ENCODE measurements at regions not wholly inside any gene's neighbourhood (a gene's known extent, or its start where the extent isn't known, plus 50 kb on each side); places are given as distances from the start of the nearest gene placed in this dataset.

- no peak for DNase-seq (ENCODE audit: low read depth)
Measured at GRCh38 chr5:86879086-86879485, 261.3 kb downstream of the COX7C start.

GRCh38 chr5:86880344-86880743 lies 262.6 kb downstream of the COX7C start:
- no peak for DNase-seq (ENCODE audit: low read depth)

DNA sequence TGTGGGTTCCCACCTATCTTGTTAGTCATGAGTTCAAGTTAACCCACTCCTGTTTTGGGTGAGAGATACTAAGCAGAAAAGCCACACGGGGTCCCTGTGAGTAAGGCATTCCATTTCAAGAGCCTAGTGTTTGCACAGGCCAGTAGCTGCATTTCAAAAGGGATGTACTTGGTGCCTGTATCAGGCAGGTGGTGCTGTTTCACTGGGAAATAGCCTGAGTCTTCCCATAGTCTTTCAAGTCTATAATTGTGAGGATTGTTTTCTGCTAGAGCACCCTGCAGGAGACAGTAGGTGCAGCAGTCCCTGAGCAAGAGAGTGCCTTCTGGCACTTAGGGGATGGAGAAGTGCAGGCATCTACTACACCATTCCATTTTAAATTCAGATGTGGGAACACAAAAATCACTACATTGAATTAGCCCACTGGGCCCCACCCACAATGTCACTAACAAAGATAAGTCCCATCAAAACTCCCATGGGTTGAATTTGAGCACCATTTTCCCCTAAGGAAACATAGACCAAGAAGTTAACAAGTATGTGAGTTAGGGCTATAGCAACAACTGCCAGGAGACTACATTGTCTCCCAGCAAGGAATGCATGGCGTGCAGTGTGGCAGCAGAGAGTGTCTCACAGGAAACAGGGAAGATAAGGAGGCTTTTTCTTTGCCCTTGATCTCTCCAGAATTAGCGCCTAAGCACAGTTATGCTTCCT lies 263.2 kb downstream of the COX7C start:
- DNase-seq (ENCODE audit: low read depth), result no peak

DNA sequence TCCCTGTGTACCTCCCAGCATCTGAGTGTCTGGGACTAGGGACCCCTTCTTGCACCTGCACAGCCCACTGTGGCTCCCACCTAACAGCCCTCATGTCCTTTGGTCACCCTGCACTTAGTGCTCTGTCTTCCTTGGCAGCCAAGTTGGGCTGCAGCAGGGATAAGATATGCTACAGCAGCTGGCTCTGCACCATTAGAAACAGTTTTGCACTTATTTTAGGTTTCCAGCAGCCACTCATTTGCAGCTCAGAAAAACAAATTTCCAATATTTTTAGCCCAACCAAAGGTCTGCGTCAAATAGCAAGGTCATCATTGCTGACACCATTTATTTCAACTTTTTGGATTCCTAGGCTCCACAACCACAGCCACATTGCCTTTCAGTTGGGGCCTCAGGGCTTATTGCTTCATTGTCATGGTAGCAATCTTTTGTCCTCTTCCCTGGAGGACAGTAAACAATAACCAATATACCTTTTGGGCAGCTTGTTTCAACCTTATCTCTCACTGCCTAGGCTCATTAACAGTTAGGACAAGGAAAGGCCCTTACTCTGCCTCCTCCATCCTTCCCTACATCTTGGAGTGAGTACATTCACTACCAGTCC lies 263.9 kb downstream of the COX7C start:
- DNase-seq (ENCODE audit: low read depth), result no peak

- DNase-seq (ENCODE audit: low read depth), result no peak
Measured at GRCh38 chr5:86884608-86885007, 266.9 kb downstream of the COX7C start.

DNA sequence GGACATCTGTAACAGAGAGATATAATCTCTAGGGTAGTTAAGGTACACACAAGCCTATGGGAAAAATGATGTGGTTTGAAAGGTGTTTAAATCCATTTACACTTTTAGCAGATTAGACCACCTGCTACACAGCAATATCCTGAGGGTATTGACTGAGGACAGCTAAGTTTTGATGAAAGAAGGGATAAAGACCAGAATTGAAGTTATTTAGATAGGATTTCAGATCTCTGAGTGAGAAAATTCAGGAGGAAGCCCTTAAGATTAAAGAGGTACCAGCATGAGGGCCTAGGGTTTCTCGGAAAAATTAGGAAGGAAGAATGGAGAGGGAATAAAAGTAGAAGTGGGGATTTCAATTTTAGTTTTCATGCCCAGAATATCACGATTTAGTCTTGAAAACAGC lies 267.3 kb downstream of the COX7C start:
- DNase-seq (ENCODE audit: low read depth), result no peak

DNA sequence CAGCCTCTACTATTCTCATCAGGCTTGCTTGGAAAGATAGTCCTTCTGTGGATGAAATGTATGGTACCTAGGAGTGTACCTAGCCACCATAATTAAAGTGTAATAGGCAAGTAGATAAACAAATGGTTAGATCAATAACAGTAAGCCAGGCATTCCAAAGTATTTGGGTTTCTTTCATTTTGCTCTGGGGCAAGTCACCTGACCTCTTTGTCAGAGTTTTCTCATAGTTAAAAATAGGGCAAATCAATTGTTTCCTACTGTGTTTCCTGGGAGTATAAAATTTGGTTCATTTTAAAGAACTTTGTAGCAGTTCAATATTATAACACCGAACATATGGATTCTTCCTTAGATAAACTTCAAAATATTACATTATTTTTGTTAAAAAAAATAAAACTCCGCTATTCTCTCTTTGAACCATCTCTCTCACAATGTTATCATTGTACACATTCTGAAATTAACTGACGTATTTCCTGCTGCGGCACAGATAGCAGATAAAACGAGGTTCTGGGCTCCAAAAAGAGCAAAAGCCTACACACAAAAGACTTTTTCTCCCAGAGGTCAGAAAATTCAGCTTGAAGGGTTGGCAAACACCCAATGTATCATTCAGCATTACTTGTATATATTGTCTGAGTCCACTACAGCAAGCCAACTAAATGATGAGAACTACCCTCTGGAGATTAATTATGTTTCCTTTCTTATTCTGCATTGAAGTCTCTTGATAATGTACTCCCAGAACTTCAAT lies 267.9 kb downstream of the COX7C start:
- DNase-seq (ENCODE audit: low read depth), result no peak

GRCh38 chr5:86890375-86890774 lies 272.6 kb downstream of the COX7C start:
- DNase-seq (ENCODE audit: low read depth), result no peak

- no peak for DNase-seq (ENCODE audit: low read depth)
Measured at GRCh38 chr5:86894056-86894455, 276.3 kb downstream of the COX7C start.

DNA sequence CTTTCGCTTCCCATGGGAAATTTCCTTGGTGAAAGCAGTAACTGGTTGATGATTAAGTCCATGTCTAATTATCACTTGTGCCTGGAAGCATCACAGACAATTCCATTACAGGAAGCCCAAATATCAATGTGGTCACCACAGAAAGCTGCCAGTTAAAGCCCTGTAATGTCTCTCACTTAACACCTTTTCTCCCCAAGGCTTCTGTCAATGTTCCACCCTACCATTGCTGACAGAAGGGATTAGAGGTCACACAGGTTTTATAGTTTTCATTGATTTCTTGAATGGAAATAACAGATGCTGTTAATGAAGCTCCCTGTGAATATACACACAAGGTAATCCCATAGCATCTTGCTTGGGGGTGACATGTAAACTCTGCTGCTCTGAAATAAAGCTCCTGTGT lies 279.2 kb downstream of the COX7C start:
- DNase-seq (ENCODE audit: low read depth), result no peak

GRCh38 chr5:86909418-86910295 lies 291.9 kb downstream of the COX7C start:
- DNase-seq (ENCODE audit: low read depth), result no peak

GRCh38 chr5:86917117-86917579 lies 299.4 kb downstream of the COX7C start:
- DNase-seq (ENCODE audit: low read depth), result no peak

- DNase-seq (ENCODE audit: low read depth), result no peak
Measured at GRCh38 chr5:86918246-86918645, 300.5 kb downstream of the COX7C start.

GRCh38 chr5:86926033-86926432 lies 308.3 kb downstream of the COX7C start:
- DNase-seq (ENCODE audit: low read depth), result no peak

- DNase-seq (ENCODE audit: low read depth), result no peak
Measured at GRCh38 chr5:86929123-86929766, 311.5 kb downstream of the COX7C start.

- no peak for DNase-seq (ENCODE audit: low read depth)
Measured at GRCh38 chr5:86951761-86952160, 315.9 kb upstream of the RASA1 start.

- DNase-seq (ENCODE audit: low read depth), result no peak
Measured at GRCh38 chr5:86964889-86965288, 302.8 kb upstream of the RASA1 start.

DNA sequence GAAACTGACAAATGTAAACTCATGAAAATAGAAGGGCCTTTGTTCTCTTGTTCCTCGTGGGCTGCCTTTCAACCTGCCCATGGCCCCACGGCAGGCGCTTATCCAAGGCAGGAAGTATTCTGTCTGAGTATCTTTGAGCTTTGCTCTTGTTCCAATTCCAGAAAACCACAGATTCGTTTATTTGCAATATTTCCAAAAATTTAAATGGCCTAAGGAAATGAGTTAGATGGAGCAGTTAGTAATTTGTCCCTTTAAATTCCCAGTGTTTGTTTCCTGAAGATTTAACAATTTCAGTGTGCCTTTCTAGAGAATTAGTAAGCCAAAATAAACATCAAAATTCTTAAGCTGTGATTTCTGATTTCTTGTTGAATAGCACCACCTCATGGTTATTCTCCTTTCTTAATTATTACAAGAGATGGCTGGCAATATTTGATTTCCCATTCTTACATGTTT lies 299.4 kb upstream of the RASA1 start:
- DNase-seq (ENCODE audit: low read depth), result no peak

GRCh38 chr5:86970361-86970760 lies 297.3 kb upstream of the RASA1 start:
- no peak for DNase-seq (ENCODE audit: low read depth)

DNA sequence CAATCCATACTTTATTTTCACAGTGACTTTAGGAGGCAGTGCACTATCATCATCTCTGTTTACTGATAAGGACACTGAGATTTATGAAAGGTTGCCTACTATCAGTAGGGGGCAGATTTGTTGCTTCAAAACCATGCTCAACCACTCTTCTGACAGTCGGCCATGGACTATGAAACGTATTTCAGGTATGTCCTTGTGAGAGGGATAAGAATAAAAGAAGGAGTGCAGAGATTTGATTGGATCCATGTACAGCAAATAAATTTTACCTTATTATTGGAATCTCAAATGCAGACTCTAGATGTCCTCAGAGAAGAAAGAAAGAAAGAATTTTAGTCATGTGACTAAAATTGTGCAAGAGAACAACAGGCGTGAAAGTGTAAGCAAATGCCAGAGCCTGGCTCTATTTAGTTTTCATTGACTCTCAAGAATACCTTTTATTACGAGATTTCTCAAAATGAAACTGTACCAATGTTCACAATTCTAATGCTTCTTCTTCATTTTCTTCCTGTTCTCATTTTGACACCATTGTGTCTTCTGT lies 296.6 kb upstream of the RASA1 start:
- no peak for DNase-seq (ENCODE audit: low read depth)

DNA sequence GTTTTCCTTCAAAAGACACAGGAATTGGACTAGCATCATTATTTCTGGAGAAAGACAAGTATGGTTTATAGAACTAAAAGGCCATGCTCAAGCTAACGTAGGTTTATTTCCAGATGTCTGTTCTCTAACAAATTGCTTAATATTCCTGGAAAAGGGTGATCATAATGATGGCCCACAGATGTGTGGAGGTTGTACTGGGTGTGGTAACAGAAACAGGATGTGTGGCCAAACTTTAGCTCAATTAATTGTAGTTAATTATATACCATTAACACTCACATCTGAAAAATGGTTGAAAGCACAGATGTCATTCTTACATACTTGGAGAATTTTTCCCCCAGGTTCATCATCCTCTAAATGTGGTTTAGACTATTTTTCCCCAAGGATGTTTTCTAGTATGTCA lies 292.7 kb upstream of the RASA1 start:
- no peak for DNase-seq (ENCODE audit: low read depth)
